ENCODE measurements at regions not wholly inside any gene's neighbourhood (a gene's known extent, or its start where the extent isn't known, plus 50 kb on each side); places are given as distances from the start of the nearest gene placed in this dataset.

DNA sequence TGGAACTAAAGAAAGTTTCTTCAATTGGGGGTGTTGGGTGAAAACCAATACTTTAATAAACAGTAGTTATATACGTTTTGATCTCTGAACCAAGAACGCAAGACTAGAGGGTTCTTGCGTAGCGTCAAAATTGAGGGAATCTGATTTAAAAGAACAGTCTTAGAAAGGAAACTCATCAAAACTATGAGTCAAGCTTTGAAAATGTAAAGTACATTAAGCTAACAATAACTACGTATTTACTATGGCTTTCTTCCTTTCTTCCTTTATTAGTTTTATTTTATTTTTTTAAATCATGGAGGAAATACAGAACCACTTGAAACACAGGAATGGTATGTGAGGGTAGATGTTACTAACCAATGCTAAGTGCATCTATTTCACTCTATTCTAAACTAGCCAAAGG is 287.0 kb upstream of the RSPO3 start:
- no peak for TF ChIP-seq POLR2A (IDR thresholded peaks at IDR 0.05)
- TF ChIP-seq, protein P1, sequence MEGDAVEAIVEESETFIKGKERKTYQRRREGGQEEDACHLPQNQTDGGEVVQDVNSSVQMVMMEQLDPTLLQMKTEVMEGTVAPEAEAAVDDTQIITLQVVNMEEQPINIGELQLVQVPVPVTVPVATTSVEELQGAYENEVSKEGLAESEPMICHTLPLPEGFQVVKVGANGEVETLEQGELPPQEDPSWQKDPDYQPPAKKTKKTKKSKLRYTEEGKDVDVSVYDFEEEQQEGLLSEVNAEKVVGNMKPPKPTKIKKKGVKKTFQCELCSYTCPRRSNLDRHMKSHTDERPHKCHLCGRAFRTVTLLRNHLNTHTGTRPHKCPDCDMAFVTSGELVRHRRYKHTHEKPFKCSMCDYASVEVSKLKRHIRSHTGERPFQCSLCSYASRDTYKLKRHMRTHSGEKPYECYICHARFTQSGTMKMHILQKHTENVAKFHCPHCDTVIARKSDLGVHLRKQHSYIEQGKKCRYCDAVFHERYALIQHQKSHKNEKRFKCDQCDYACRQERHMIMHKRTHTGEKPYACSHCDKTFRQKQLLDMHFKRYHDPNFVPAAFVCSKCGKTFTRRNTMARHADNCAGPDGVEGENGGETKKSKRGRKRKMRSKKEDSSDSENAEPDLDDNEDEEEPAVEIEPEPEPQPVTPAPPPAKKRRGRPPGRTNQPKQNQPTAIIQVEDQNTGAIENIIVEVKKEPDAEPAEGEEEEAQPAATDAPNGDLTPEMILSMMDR (IDR thresholded peaks at IDR 0.05) = no peak
